Retinal pigment epithelial cell (primary cell): ENCODE measurements at regions not wholly inside any gene's neighbourhood (a gene's known extent, or its start where the extent isn't known, plus 50 kb on each side); places are given as distances from the start of the nearest gene placed in this dataset.
"Not testable (repeated sequence)": the region's sequence is repeated elsewhere in the genome, so short reads cannot be mapped to it uniquely, and the experiment has no call there.

Source experiments
- DNase-seq: peaks from one replicate; pipeline ENCODE4 v3.0.0-alpha.2; 2010; ENCODE audit warnings: low read depth
- H3K4me3 ChIP-seq: 2 replicates; pipeline ENCODE4 v1.5.1; 2011; ENCODE audit warnings: mild to moderate bottlenecking, low read length, control low read depth, moderate library complexity
- TF ChIP-seq, protein P1 (sequence below): conservative IDR thresholded peaks from 2 replicates; pipeline ENCODE4 v1.5.1; 2011; ENCODE audit warnings: low read depth, low read length, control low read depth, inconsistent platforms

- no peak for DNase-seq
- TF ChIP-seq, protein P1, sequence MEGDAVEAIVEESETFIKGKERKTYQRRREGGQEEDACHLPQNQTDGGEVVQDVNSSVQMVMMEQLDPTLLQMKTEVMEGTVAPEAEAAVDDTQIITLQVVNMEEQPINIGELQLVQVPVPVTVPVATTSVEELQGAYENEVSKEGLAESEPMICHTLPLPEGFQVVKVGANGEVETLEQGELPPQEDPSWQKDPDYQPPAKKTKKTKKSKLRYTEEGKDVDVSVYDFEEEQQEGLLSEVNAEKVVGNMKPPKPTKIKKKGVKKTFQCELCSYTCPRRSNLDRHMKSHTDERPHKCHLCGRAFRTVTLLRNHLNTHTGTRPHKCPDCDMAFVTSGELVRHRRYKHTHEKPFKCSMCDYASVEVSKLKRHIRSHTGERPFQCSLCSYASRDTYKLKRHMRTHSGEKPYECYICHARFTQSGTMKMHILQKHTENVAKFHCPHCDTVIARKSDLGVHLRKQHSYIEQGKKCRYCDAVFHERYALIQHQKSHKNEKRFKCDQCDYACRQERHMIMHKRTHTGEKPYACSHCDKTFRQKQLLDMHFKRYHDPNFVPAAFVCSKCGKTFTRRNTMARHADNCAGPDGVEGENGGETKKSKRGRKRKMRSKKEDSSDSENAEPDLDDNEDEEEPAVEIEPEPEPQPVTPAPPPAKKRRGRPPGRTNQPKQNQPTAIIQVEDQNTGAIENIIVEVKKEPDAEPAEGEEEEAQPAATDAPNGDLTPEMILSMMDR = no peak
- no peak overlapping the region for H3K4me3 ChIP-seq
These were observed 1220.6 kb upstream of the CDH2 start for GRCh38 chr18:29397536-29397935.

GRCh38 chr18:29383311-29384273 is 1206.7 kb upstream of the CDH2 start:
- DNase-seq = peak; percentile 13
- H3K4me3 ChIP-seq = no peak overlapping the region
- TF ChIP-seq, protein P1 = no peak

- TF ChIP-seq, protein P1 = no peak
- H3K4me3 ChIP-seq = no peak overlapping the region
- DNase-seq = no peak
These were observed 1201.8 kb upstream of the CDH2 start for GRCh38 chr18:29378651-29379136.

DNA sequence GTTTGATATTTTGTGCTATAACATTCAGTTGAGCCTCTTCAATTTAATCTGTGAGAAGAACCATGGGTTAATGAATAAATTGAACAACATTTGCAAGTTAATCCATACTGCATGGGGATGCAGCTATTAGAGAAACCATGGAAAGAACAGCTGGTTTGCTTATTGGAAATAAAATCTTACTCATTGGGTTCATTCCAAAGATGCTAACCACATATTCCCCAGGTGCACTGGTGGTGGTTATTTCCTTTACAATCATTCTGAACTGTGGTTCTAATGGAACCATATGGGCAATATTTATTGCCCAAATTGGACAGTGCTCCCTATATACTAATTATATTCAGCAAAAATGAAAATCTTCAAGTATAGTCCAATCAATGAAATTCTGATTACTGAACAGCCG is 1200.4 kb upstream of the CDH2 start:
- no peak for DNase-seq
- TF ChIP-seq, protein P1 = no peak
- H3K4me3 ChIP-seq = no peak overlapping the region

- no peak for DNase-seq
- no peak overlapping the region for H3K4me3 ChIP-seq
- TF ChIP-seq, protein P1 = no peak
These were observed 1196.1 kb upstream of the CDH2 start for GRCh38 chr18:29373000-29373399.

DNA sequence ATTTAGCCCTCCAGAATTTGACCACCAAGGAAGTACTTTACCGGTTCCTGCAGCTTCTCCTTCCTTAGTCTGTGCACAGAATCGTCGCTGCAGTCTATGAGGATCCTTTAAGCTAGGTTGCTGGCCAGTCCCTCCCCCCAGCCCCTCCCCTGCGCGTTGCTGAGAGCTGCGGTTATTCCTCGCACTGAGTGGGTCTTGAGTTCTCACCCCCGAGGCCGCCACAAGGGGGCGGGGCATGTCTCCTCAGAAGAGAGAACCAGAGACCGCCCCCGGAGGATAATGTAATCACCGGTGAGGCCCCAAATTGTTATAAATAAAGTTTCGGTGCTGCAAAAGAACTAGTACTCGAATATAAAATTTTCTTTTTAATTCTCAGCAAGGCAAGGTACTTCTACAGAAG is 1184.9 kb upstream of the CDH2 start:
- DNase-seq = no peak
- H3K4me3 ChIP-seq = no peak overlapping the region
- TF ChIP-seq, protein P1 = no peak

GRCh38 chr18:29360659-29361058 is 1183.7 kb upstream of the CDH2 start:
- H3K4me3 ChIP-seq, DNase-seq: not testable (repeated sequence)

- not testable (repeated sequence) for DNase-seq, H3K4me3 ChIP-seq
These were observed 1182.3 kb upstream of the CDH2 start for GRCh38 chr18:29359222-29359621.
